Motor neuron (in vitro differentiated cells): ENCODE measurements at regions not wholly inside any gene's neighbourhood (a gene's known extent, or its start where the extent isn't known, plus 50 kb on each side); places are given as distances from the start of the nearest gene placed in this dataset.

Experiments
- ATAC-seq, 8 experiments: fragments of 200-7000 bp; cut with Tn5 transposase; replicated peaks in 6 of 8; 2 replicates each; pipeline ENCODE4 v1.8.0; 2021; ENCODE audit warnings: mild to moderate bottlenecking in 8 of 8, moderate library complexity in 8 of 8
- H3K27ac ChIP-seq, 2 donors: fragments of 250-450 bp; sonication (Bioruptor Pico); 2 replicates each; pipeline ENCODE4 v1.9.0; 2021; ENCODE audit warnings: antibody characterized with exemption in 2 of 2, mild to moderate bottlenecking in 2 of 2, moderate library complexity in 1 of 2
- H3K4me1 ChIP-seq, 2 donors: fragments of 250-450 bp; sonication (Bioruptor Pico); replicated peaks in 1 of 2; 2 replicates each; pipeline ENCODE4 v1.6.1; 2021; ENCODE audit warnings: antibody characterized with exemption in 2 of 2, mild to moderate bottlenecking in 2 of 2, moderate library complexity in 1 of 2
- H3K4me3 ChIP-seq, 5 donors: fragments of 250-450 bp; sonication (Bioruptor Pico); 2 replicates each; pipeline ENCODE4 v1.9.0; 2021; ENCODE audit warnings: antibody characterized with exemption in 5 of 5, mild to moderate bottlenecking in 5 of 5, moderate library complexity in 4 of 5
- WGBS, 10 experiments: fragments of 450-650 bp; shearing (Covaris generic); methylation state at CpG; one replicate each; pipeline ENCODE4 v1.0.0; 2022; 5-methylcytosine and 5-hydroxymethylcytosine counted together
- in situ Hi-C, 9 experiments: fragments of 400-800 bp; cut with MboI; loops; one replicate each; pipeline ENCODE4 v1.15.0; 2021; ENCODE audit warnings: low sequenced_read_pairs in 9 of 9, low pct_unique_long_range_greater_than_20kb in 2 of 9; ENCODE audit not compliant: unreplicated experiment in 9 of 9

DNA sequence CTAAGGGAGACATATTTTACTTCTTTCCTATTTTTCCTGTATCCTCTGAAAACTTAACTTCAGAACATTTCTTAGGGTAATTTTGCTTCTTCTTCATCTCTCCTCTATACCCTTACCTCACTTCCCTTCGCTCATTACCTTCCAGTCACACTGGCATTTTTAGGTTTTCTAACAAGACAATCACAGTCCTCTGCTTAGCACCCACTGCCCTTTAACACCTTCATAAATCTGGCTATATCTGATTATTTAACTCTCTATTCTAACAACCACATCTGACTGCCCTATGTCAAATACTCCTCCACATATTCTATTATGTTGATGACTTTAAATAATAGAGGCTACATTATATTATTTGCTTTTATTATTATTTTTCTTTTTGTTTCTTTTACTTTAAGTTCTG, 1058.0 kb upstream of the CNTN5 start:
- no peak for ATAC-seq
- Histone ChIP-seq H3K27ac (no peak overlapping the region), H3K4me1 (no peaks in the 10 kb centered on the region), H3K4me3 (no peak overlapping the region)
- in situ Hi-C loops, result no loop called here
- 0 to 36% (median 0%) methylated on average over 1 of the region's 1 CpG; no CpG with 5 or more reads in 2 of the 10 experiments for WGBS, 10 experiments

DNA sequence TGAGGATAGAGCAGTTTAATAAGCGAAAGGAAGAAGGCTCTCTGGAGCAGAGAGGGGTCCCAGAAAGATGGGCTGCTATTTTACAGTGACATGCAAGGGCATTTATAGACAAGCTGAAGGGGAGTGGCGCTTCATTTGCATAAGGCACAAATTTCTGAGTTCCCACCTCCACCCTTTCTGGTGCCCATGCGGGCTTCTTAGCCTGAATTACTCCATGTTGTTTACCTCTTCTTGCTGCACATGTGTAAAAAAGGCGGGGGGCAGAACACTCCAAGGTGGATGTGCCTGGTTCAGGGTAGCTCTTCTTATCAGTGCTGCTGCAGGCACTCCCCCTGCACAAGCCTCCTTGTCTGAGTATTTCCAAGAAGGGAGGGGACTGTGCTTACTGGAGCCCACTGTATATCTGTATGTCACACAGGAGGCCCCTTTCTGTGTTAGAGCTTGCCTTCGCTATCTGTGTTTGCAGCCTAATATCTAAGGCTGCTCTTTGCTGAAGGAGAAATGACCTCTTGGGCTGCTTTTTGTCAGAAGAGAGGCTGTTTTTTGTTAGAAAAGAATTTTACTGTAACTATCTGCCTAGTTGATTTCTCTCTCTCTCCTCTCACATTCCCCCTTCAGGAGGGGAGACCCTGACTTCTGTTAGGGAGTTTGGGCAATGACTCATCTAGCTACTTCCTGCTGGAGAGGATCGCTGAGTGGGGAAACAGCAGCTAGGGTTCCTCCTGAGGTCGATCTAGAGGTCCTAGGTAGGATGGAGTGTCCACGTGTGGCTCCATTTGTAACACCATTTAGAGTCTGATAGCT, 1057.0 kb upstream of the CNTN5 start:
- no peak for ATAC-seq
- WGBS, 10 experiments, result 0 to 100% (median 72%) methylated on average over 1 to 7 of the region's 8 CpGs; no CpG with 5 or more reads in 2 of the 10 experiments
- in situ Hi-C loops, result no loop called here
- Histone ChIP-seq H3K4me3 (no peak overlapping the region), H3K4me1 (no peaks in the 10 kb centered on the region), H3K27ac (no peak overlapping the region)

DNA sequence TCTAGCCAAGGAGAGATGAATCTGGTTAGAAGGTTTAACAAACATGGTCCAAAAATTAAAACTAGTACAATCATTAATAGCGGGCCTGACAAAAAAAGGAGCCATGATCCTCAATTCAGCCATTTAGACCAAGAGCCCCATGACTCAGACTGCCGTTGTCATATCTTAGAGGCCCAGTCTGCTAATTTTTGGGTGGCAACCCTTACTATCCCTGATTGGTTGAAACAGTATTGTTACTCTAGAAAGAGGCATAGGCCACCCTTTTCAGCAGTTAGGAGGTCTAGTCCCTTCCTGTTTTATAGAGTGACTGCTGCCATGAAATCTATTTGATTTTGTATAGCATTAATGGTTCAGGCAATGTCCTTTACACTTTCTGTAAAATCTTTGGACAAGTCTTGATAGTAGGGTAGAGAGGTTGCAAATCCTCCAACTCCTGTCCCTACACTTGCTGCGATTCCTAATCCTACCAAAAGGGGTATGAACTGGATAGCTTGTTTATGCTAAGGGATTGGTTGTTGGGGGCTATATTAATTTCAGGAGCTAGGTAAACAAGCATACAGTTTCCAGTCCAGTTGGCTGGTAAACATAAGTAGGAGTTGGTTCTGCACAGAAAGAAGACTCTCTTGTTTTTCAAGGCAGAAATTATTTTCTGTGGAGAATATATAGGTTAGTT, 1056.3 kb upstream of the CNTN5 start:
- no peak overlapping the region for H3K27ac ChIP-seq
- 39 to 100% (median 80%) methylated on average over 2 to 3 of the region's 3 CpGs; no CpG with 5 or more reads in 3 of the 10 experiments for WGBS, 10 experiments

DNA sequence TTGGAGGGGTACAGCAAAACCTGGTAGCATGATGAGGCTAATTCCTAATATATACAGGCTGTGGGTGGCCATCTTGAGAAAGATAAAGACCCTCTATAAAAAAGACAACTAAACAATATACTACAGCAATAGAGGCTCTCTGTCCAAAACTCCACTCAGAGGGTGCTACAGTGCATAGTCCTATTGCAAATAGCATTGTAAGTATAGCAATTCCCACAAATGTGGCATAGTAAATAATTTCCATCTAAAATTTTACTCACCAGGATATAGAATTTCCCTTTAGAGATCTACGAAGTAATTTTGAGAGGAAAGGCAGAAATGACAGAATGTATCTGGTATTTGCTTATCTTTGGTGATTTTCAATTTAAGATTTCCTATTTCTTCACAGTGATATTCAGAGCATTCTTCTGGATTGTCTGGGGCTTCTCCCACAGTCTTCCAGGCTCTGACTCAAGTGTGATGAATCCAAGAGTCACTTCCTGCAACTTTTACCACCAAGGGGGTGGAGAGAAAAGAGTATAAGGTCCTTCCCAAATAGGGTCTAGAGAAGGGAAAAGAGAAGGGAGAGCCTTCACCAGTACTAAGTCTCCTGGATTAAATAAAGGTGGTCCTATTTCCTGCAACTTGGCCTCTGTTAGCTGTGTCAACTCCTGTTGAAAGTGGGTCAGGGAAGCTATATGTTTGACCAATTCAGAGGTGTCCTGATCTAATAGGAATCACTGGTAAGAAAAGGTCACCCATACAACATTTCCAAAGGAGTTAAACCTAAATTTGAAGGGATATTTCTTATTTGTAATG, 1054.7 kb upstream of the CNTN5 start:
- in situ Hi-C loops, result no loop called here
- no peak for ATAC-seq
- 0 to 88% (median 77%) methylated on average over 1 of the region's 1 CpG; no CpG with 5 or more reads in 2 of the 10 experiments for WGBS, 10 experiments
- Histone ChIP-seq H3K4me1 (no peaks in the 10 kb centered on the region), H3K4me3 (no peak overlapping the region), H3K27ac (no peak overlapping the region)

More for the DNA sequence above, 1056.3 kb upstream of the CNTN5 start:
- ATAC-seq, result no peak
- no peaks in the 10 kb centered on the region for H3K4me1 ChIP-seq
- in situ Hi-C loops, result no loop called here
- no peak overlapping the region for H3K4me3 ChIP-seq

DNA sequence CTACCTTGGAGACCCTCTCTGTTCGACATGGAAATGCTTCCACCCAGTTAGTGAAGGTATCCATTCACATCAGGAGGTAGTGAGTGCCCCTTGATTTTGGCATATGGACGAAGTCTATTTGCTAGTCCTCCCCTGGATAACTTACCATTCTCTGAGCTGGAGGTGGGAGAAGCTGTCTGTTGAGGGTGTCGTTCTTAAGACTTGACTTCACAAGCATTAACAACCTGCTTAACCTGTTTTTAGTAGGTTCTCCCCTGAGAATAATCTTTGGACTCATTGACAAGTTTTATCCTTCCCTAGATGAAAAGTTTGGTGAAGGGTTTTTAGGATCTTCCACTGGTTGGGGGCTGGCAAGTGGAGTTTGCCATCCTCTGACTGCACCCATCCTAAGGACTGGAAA, 1053.8 kb upstream of the CNTN5 start:
- no peak overlapping the region for H3K27ac ChIP-seq
- no peak for ATAC-seq
- in situ Hi-C loops, result no loop called here
- H3K4me1 ChIP-seq, result no peaks in the 10 kb centered on the region
- no peak overlapping the region for H3K4me3 ChIP-seq
- 0 to 100% (median 80%) methylated on average over 1 to 3 of the region's 3 CpGs; no CpG with 5 or more reads in 4 of the 10 experiments for WGBS, 10 experiments

DNA sequence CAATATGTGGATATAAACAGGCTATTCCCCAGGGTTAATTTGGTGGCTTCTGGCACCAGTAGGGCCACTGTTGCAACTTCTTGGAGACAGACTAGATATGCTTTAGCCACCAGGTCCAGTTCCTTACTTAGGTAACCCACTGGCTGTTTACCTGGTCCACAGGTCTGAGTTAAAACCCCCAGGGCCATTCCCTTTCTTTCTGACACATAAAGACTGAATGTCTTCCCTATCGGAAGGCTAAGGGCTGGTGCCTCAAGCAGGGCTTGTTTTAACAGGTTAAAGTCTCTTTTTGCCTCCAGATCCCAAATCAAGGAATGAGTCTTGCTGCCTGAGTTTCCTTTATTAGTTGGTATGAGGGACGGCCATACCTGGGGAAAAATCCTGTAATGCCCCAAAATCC, 1052.7 kb upstream of the CNTN5 start:
- ATAC-seq, result no peak
- Histone ChIP-seq H3K4me1 (no peaks in the 10 kb centered on the region), H3K27ac (no peak overlapping the region), H3K4me3 (no peak overlapping the region)
- in situ Hi-C loops, result no loop called here
- 30 to 89% (median 85%) methylated on average over 1 to 2 of the region's 2 CpGs; no CpG with 5 or more reads in 4 of the 10 experiments for WGBS, 10 experiments

DNA sequence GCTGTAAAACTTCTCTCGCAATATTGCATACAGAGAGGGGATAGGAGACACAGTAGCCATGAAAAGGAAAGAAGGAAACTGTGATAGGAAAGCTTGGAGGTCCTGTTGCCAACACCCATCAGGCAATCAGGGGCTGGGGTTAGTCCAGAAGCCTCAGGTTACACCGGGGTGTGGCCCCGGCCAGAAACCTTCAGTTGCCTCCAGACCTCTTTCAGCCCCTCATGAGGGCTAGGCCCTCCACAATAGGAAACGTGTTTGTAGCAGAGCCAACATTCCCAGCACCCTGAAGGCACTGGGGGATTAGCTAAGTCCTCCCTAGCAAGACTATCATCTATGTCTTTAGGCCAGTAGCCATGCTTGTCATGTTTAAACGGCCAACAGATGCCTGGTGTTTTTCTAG, 1048.0 kb upstream of the CNTN5 start:
- WGBS, 10 experiments, result 20 to 100% (median 88%) methylated on average over 1 to 2 of the region's 5 CpGs; no CpG with 5 or more reads in 4 of the 10 experiments
- no peak for ATAC-seq
- Histone ChIP-seq H3K4me1 (no peaks in the 10 kb centered on the region), H3K27ac (no peak overlapping the region), H3K4me3 (no peak overlapping the region)
- in situ Hi-C loops, result no loop called here

DNA sequence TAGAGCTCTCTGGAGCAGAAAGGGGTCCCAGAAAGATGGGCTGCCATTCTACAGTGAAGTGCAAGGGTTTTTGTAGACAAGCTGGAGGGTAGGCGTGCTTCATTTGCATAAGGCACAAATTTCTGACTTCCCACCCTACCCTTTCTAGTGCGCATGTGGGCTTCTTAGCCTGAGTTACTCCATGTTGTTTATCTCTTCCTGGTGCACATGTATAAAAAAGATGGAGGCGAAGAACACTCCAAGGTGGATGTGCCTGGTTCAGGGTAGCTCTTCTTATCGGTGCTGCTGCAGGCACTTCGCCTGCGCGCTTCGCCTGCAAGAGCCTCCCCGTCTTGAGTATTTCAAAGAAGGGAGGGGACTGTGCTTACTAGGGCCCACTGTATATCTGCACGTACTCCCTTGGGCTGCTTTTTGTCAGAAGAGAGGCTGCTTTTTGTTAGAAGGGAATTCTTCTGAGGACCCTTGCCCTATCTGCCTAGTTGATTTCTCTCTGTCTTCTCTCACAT, 1047.3 kb upstream of the CNTN5 start:
- ATAC-seq, result no peak
- in situ Hi-C loops, result no loop called here
- WGBS, 10 experiments, result 21 to 76% (median 50%) methylated on average over 1 to 5 of the region's 10 CpGs; no CpG with 5 or more reads in 3 of the 10 experiments
- Histone ChIP-seq H3K4me1 (no peaks in the 10 kb centered on the region), H3K4me3 (no peak overlapping the region), H3K27ac (no peak overlapping the region)

DNA sequence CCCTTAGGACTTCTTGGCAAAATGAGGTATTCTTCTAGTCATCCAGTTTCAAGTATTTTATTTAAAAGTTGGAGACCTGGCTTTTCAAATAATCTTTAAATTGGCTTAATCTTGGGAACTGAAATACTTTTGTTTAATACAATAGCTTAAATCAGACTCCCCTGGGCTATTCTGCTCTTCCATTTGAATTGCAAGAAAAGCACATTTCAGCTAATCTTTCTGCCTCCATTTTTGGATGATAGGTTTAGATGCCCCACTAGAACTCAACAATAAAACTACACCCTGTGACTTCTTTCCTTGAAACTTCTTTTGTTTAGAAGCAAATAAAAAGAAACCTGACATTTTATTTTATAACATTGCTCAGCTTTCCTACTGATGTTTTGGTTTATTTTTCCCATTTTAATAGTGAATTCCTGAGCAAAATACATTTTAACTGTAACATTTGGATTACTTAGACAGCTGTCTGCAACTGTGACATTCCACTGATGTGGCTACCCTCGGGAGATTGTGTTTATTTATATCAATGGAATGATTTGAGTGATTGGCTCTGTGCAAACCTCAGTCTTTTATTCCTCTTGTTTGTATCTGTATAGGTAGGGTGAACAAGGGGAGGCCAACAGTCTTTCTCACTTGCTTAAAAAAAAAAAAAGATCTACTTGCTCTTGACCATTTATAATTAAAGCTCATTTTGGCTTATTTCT, 1045.8 kb upstream of the CNTN5 start:
- H3K4me1 ChIP-seq, result no peaks in the 10 kb centered on the region
- no peak overlapping the region for H3K4me3 ChIP-seq
- H3K27ac ChIP-seq, result no peak overlapping the region
- WGBS, 10 experiments, result 0 to 100% (median 40%) methylated on average over 1 of the region's 1 CpG
- ATAC-seq, result no peak
- in situ Hi-C loops, result no loop called here

DNA sequence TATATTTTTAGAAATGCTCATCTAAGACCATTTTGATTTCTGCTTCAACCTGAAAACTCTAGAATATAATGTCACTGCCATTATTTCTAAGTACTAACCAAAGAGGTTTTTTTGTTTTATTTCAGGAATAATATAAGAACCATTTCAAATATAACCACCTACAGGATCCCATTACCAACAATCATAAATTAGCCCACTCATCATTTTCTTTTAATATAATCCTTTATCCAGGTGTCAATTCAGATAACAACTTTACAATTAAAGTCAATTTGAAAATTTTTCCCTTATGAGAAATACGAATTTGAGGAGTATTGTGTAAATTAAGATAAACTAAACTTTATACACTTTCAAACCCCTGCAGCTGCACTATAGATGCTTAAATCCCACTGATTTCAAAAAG, 1043.0 kb upstream of the CNTN5 start:
- ATAC-seq, result no peak
- 0 to 89% (median 67%) methylated on average over 1 of the region's 1 CpG; no CpG with 5 or more reads in 1 of the 10 experiments for WGBS, 10 experiments
- Histone ChIP-seq H3K27ac (no peak overlapping the region), H3K4me1 (no peaks in the 10 kb centered on the region), H3K4me3 (no peak overlapping the region)
- in situ Hi-C loops, result no loop called here

DNA sequence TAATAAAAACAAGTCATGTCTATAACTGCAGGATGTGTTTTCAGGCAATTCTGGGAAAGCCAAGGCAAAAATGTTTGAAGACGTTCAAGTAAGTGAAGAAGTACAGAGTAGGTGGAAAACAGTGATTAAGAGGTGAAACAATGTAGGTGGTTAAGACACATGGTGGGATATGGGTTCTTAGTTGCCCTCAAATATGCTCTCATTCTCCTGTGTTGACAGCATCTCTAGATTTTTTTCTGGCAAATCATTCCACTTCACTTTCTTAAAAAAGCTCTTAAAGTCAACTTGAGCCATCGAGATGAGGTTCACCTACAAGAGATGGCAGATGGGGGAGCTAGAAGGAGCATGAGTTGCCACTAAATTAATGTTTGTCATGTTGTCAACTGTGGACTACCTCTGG, 1041.0 kb upstream of the CNTN5 start:
- no peak overlapping the region for H3K27ac ChIP-seq
- H3K4me1 ChIP-seq, result no peaks in the 10 kb centered on the region
- ATAC-seq, result no peak
- H3K4me3 ChIP-seq, result no peak overlapping the region
- in situ Hi-C loops, result no loop called here
- WGBS, 10 experiments, result 27 to 100% (median 83%) methylated on average over 1 to 2 of the region's 2 CpGs; no CpG with 5 or more reads in 1 of the 10 experiments

DNA sequence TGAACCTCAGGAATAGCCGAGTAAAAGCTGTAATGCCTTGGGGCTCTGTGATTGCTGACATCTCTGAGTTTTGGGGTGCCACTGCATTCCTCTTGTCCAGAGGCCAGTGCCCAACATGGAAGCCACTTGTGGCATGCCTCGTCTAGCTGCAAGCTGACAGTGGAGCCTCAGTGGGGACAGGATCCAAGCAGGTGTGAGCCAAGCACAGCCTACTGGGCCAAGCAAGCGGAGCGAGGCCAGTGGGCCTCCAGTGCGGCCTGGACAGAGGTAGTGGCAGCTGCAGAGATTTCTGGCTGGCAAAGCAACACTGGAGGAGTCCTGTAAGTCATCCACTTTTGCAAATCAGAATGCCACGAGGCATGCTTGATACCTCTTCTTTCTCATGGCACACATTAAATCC, 1038.2 kb upstream of the CNTN5 start:
- ATAC-seq, result no peak
- Histone ChIP-seq H3K4me1 (no peaks in the 10 kb centered on the region), H3K4me3 (no peak overlapping the region), H3K27ac (no peak overlapping the region)
- 0 to 100% (median 56%) methylated on average over 1 to 5 of the region's 6 CpGs; no CpG with 5 or more reads in 5 of the 10 experiments for WGBS, 10 experiments
- in situ Hi-C loops, result no loop called here
